ENCODE measurements at regions not wholly inside any gene's neighbourhood (a gene's known extent, or its start where the extent isn't known, plus 50 kb on each side); places are given as distances from the start of the nearest gene placed in this dataset.

- no peak overlapping the region for H3K27ac ChIP-seq
- H3K9ac ChIP-seq = no peak overlapping the region
- H3K9me3 ChIP-seq (replicated peaks in 1 of 11) = peaks cover 8 to 26% (median 13%) of the 10 kb centered on the region in 11 experiments; a peak in 21 of 22 replicates
- H3K36me3 ChIP-seq = no peaks in the 10 kb centered on the region; a peak in 2 of 22 replicates
- H3K4me2 ChIP-seq = no peak overlapping the region
- no peak overlapping the region for H3K4me3 ChIP-seq
- no peaks in the 10 kb centered on the region for H4K20me1 ChIP-seq
- no peak for TF ChIP-seq Cebpa-rat (IDR thresholded peaks at IDR 0.05)
- H3K4me1 ChIP-seq = peaks cover 0 to 9% (median 6%) of the 10 kb centered on the region in 10 experiments; a peak in 8 of 20 replicates
- H3K27me3 ChIP-seq = no peaks in the 10 kb centered on the region
Measured at GRCh38 chr9:108772301-108772894, 83.4 kb downstream of the ACTL7B start.

GRCh38 chr9:108768744-108769143 lies 87.0 kb downstream of the ACTL7B start:
- H4K20me1 ChIP-seq = no peaks in the 10 kb centered on the region
- TF ChIP-seq Cebpa-rat (IDR thresholded peaks at IDR 0.05) = no peak
- no peaks in the 10 kb centered on the region; a peak in 2 of 22 replicates for H3K36me3 ChIP-seq

GRCh38 chr9:108766626-108767161 lies 89.1 kb downstream of the ACTL7B start:
- Histone ChIP-seq H3K9me3 (replicated peaks in 1 of 11) (peaks cover 8 to 19% (median 12%) of the 10 kb centered on the region in 11 experiments; a peak in 21 of 22 replicates), H3K9ac (no peak overlapping the region), H3K36me3 (no peaks in the 10 kb centered on the region; a peak in 2 of 22 replicates), H3K27ac (peak overlapping the region in 1 of 11 experiments; percentile 27; a peak in 2 of 22 replicates), H4K20me1 (no peaks in the 10 kb centered on the region), H3K27me3 (no peaks in the 10 kb centered on the region), H3K4me2 (peak overlapping the region in 6 of 11 experiments; percentile 35 to 54 (median 44); a peak in 12 of 22 replicates), H3K4me3 (no peak overlapping the region), H3K4me1 (peaks cover 6 to 15% (median 9%) of the 10 kb centered on the region in 10 experiments; a peak in 15 of 20 replicates)
- no peak for TF ChIP-seq Cebpa-rat (IDR thresholded peaks at IDR 0.05)

More at GRCh38 chr9:108768744-108769143, 87.0 kb downstream of the ACTL7B start:
- peaks cover 8 to 19% (median 12%) of the 10 kb centered on the region in 11 experiments; a peak in 21 of 22 replicates for H3K9me3 ChIP-seq (replicated peaks in 1 of 11)
- H3K4me3 ChIP-seq = no peak overlapping the region
- no peak overlapping the region for H3K4me2 ChIP-seq
- no peak overlapping the region for H3K27ac ChIP-seq
- no peak overlapping the region for H3K9ac ChIP-seq
- peaks cover 6 to 15% (median 9%) of the 10 kb centered on the region in 10 experiments; a peak in 15 of 20 replicates for H3K4me1 ChIP-seq
- no peaks in the 10 kb centered on the region for H3K27me3 ChIP-seq

- no peak overlapping the region for H3K9ac ChIP-seq
- H4K20me1 ChIP-seq = no peaks in the 10 kb centered on the region
- H3K27me3 ChIP-seq = no peaks in the 10 kb centered on the region
- H3K27ac ChIP-seq = no peak overlapping the region
- peaks cover 6 to 20% (median 10%) of the 10 kb centered on the region in 10 experiments; a peak in 15 of 20 replicates for H3K4me1 ChIP-seq
- H3K4me2 ChIP-seq = no peak overlapping the region
- H3K4me3 ChIP-seq = no peak overlapping the region
- H3K9me3 ChIP-seq (replicated peaks in 1 of 11) = peaks cover 5 to 16% (median 11%) of the 10 kb centered on the region in 11 experiments; a peak in 21 of 22 replicates
- H3K36me3 ChIP-seq = no peaks in the 10 kb centered on the region; a peak in 2 of 22 replicates
- TF ChIP-seq Cebpa-rat (IDR thresholded peaks at IDR 0.05) = no peak
Measured at GRCh38 chr9:108765265-108765664, 90.5 kb downstream of the ACTL7B start.

- Histone ChIP-seq H3K27ac (no peak overlapping the region), H3K4me2 (no peak overlapping the region), H3K4me1 (peaks cover 6 to 20% (median 10%) of the 10 kb centered on the region in 10 experiments; a peak in 15 of 20 replicates), H3K27me3 (no peaks in the 10 kb centered on the region), H3K9ac (no peak overlapping the region), H3K36me3 (no peaks in the 10 kb centered on the region), H3K4me3 (no peak overlapping the region), H3K9me3 (replicated peaks in 1 of 11) (no peaks in the 10 kb centered on the region), H4K20me1 (no peaks in the 10 kb centered on the region)
- no peak for TF ChIP-seq Cebpa-rat (IDR thresholded peaks at IDR 0.05)
Measured at GRCh38 chr9:108762348-108763055, 93.3 kb downstream of the ACTL7B start.

GRCh38 chr9:108761655-108762347 lies 94.0 kb downstream of the ACTL7B start:
- Histone ChIP-seq H3K27ac (peak overlapping the region in 5 of 11 experiments; percentile 0 to 53 (median 10); a peak in 6 of 22 replicates), H4K20me1 (no peaks in the 10 kb centered on the region), H3K9ac (no peak overlapping the region), H3K36me3 (no peaks in the 10 kb centered on the region), H3K27me3 (no peaks in the 10 kb centered on the region), H3K4me1 (peaks cover 6 to 17% (median 9%) of the 10 kb centered on the region in 10 experiments; a peak in 15 of 20 replicates), H3K4me2 (no peak overlapping the region; a peak in 1 of 22 replicates), H3K4me3 (no peak overlapping the region), H3K9me3 (replicated peaks in 1 of 11) (no peaks in the 10 kb centered on the region; a peak in 1 of 22 replicates)
- TF ChIP-seq Cebpa-rat (IDR thresholded peaks at IDR 0.05) = no peak

GRCh38 chr9:108760841-108761240 lies 94.9 kb downstream of the ACTL7B start:
- H3K9ac ChIP-seq = no peak overlapping the region
- no peaks in the 10 kb centered on the region for H3K27me3 ChIP-seq
- no peak for TF ChIP-seq Cebpa-rat (IDR thresholded peaks at IDR 0.05)
- H3K4me1 ChIP-seq = peaks cover 0 to 8% (median under 1%) of the 10 kb centered on the region in 10 experiments; a peak in 7 of 20 replicates
- no peaks in the 10 kb centered on the region for H4K20me1 ChIP-seq
- no peaks in the 10 kb centered on the region; a peak in 1 of 22 replicates for H3K9me3 ChIP-seq (replicated peaks in 1 of 11)
- no peak overlapping the region for H3K4me3 ChIP-seq
- no peak overlapping the region for H3K4me2 ChIP-seq
- H3K27ac ChIP-seq = peak overlapping the region in 5 of 11 experiments; percentile 0 to 53 (median 10); a peak in 4 of 22 replicates
- H3K36me3 ChIP-seq = no peaks in the 10 kb centered on the region

- Histone ChIP-seq H3K27ac (no peak overlapping the region), H4K20me1 (no peaks in the 10 kb centered on the region), H3K4me3 (no peak overlapping the region), H3K9me3 (replicated peaks in 1 of 11) (no peaks in the 10 kb centered on the region; a peak in 1 of 22 replicates), H3K36me3 (no peaks in the 10 kb centered on the region), H3K4me2 (no peak overlapping the region), H3K4me1 (peaks cover 0 to 6% (median 0%) of the 10 kb centered on the region in 10 experiments; a peak in 3 of 20 replicates), H3K9ac (no peak overlapping the region), H3K27me3 (no peaks in the 10 kb centered on the region)
- TF ChIP-seq Cebpa-rat (IDR thresholded peaks at IDR 0.05) = no peak
Measured at GRCh38 chr9:108759835-108760234, 96.0 kb downstream of the ACTL7B start.

Measured in BLaER1 treated with 17β-estradiol and CSF1 and Interleukin-3, amounts not matched to agents 10 nM and 100 nM (cell line).